GM12891 (cell line): ENCODE measurements at regions not wholly inside any gene's neighbourhood (a gene's known extent, or its start where the extent isn't known, plus 50 kb on each side); places are given as distances from the start of the nearest gene placed in this dataset.

ENCODE experiments used
- DNase-seq: peaks from one replicate; pipeline ENCODE4 v3.0.0; 2011; ENCODE audit warnings: low spot score; ENCODE audit not compliant: insufficient read length
- FAIRE-seq: peaks from 2 replicates; lab custom pipeline; 2011; peaks lifted over from hg19 to GRCh38; lab: Jason Lieb, UNC
- PAX5 ChIP-seq: IDR thresholded peaks from 2 replicates; pipeline ENCODE4 v1.6.1; 2011; ENCODE audit warnings: low read length, moderate library complexity, mild to moderate bottlenecking; ENCODE audit not compliant: insufficient read depth, severe bottlenecking
- POLR2A ChIP-seq: IDR thresholded peaks from 2 replicates; pipeline ENCODE4 v1.6.1; 2011; ENCODE audit warnings: low read depth, low read length, control low read depth
- POLR2AphosphoS5 ChIP-seq: IDR thresholded peaks from 2 replicates; pipeline ENCODE4 v1.6.1; 2011; ENCODE audit warnings: low read depth, low read length, control low read depth
- POU2F2 ChIP-seq: IDR thresholded peaks from 2 replicates; pipeline ENCODE4 v1.6.1; 2011; ENCODE audit warnings: low read depth, mild to moderate bottlenecking, control low read depth, low read length, moderate library complexity
- SPI1 ChIP-seq: IDR thresholded peaks from 2 replicates; pipeline ENCODE4 v1.6.1; 2011; ENCODE audit warnings: low read depth, low read length, control low read depth
- TAF1 ChIP-seq: IDR thresholded peaks from 2 replicates; pipeline ENCODE4 v1.6.1; 2011; ENCODE audit warnings: low read depth, low read length, control low read depth

DNA sequence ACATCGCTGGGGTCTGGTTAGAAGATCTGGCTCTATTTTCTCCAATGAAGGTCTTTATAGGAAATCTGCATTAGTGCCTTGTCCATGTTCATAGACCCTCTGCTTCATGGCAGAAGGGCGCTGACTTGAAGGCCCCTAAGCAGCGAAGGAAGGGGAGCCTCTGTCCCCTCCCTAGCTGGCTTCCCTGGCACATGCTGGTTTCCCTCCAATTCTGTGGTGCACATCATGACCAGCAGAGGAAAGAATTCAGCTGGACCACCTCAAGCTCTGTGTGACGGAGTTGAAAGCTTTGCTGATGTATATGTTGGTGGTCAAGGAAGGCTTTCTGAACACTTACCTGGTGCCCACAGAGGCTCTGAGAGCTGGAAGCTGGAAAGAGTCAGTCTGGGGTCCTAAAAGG lies 129.7 kb upstream of the MYLIP start:
- no peak for TF ChIP-seq POLR2AphosphoS5
- TF ChIP-seq SPI1 = no peak
- no peak for TF ChIP-seq TAF1
- TF ChIP-seq PAX5 = no peak
- TF ChIP-seq POLR2A = no peak
- no peak for TF ChIP-seq POU2F2
- DNase-seq = no peak
- FAIRE-seq = no peak

DNA sequence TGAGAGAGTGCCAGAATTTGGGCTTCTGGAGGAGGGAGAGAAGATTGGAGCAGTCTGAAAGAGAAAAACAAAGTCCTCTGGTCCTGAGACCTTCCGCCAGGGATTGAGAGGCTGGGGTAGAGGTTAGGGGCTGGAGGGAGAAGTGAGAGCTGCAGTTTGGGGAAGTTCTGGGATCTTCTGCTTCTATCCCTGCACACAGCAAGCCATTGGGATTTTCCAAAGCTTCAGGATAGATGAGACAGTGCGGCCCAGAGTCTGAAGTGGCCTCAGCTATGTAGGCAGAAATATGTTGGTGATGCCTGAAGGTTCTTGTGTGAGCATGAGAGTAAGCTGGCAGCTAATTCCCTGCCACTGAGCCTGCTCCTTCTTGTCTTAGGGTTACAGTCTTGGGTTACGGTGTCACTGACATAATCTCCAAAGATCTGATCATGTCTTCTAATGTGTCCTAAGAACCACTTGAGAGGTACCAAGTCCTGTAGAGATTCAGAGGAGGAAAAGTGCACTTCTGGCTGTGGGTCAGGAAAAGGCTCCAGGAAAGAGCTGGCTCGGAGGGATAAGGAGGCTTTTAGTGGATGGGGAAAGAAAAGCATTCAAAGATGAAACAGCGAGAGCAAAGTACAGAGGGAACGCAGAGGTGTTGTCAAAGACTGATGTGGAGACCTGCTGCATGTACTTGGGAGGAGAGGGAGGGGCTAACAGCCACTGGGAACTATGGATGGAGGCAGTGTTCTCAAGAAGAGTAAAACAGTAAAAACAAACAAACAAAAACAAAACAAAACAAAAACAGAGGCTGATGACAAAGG lies 131.1 kb upstream of the MYLIP start:
- DNase-seq (no peak), FAIRE-seq (no peak)

DNA sequence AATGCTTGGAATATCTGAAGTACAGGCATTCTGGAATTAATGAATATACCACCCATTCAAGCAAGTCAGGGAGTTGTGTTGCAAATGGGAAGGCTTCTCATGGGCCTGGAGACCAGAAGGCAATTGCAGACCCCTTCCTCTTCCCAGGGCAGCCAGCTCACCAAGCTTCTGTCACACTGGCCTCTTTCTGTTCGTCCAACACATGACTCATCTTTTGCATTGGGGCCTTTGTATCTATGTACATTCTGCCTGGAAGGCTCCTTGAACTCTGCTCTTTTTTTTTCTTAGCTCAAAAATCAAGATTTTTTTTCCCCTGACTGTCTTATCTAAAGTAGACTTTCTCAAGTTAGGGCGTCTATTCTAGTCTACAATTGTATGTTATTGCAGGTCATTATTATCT lies 132.9 kb upstream of the MYLIP start:
- DNase-seq = no peak
- FAIRE-seq = no peak
- TF ChIP-seq POLR2AphosphoS5 (no peak), POLR2A (no peak), POU2F2 (no peak), PAX5 (no peak), TAF1 (no peak), SPI1 (no peak)

More for the DNA sequence above, 131.1 kb upstream of the MYLIP start:
- TF ChIP-seq PAX5 = no peak
- no peak for TF ChIP-seq POLR2A
- TF ChIP-seq POU2F2 = no peak
- TF ChIP-seq SPI1 = no peak
- TF ChIP-seq POLR2AphosphoS5 = no peak
- no peak for TF ChIP-seq TAF1

DNA sequence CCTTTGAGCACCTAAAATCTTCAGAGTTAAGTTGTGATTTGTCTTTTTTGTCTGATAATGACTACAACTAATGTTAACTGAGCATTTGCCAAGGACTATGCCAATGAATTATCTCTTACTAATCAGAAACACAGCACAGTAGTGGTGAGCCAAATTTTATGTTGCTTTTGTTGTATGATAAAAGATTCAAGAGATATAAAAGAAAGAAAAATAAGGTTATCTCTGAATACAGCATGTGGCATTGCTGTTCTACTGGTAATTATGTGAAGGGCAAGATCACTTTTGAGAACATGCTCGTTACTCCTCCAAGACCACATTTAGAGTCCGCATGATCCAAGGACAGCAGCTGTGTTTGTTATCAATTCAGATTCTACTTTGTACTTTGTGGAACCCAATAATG lies 133.4 kb upstream of the MYLIP start:
- no peak for TF ChIP-seq POLR2A
- no peak for TF ChIP-seq TAF1
- no peak for TF ChIP-seq PAX5
- TF ChIP-seq POLR2AphosphoS5 = no peak
- TF ChIP-seq SPI1 = no peak
- FAIRE-seq (no peak), DNase-seq (no peak)

DNA sequence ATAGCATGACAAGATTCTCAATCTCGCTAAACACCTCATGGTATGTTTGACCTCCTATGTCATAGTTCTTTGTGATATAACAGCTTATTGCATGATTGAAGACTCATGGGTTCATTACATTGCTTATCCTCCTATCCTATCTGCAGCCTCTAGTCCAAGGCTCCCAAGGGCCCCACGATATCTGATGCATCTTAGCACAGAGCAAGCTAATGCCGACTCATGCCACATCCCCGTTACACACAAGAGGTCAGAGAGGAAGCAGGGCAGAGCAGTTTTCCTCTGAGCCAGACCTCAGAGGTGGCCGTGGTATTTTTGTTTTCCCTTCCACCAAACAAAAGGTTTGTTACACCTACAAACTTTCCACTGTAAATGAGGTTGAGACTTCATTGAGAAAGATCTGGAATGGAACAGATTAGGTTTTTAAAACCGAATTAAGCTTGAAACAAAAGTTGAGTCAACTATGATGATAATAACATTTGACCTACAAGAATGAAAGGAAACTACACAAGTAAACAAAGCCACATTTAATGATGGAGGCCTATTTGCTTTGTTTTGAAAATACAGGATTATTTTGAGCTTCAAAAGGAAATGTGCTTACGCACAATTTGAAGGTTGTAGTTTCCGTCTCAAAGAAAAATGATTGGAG lies 133.9 kb upstream of the MYLIP start:
- TF ChIP-seq POLR2A (no peak), PAX5 (no peak), SPI1 (no peak), POLR2AphosphoS5 (no peak), POU2F2 (no peak), TAF1 (no peak)
- DNase-seq (no peak), FAIRE-seq (peak; percentile 66)

DNA sequence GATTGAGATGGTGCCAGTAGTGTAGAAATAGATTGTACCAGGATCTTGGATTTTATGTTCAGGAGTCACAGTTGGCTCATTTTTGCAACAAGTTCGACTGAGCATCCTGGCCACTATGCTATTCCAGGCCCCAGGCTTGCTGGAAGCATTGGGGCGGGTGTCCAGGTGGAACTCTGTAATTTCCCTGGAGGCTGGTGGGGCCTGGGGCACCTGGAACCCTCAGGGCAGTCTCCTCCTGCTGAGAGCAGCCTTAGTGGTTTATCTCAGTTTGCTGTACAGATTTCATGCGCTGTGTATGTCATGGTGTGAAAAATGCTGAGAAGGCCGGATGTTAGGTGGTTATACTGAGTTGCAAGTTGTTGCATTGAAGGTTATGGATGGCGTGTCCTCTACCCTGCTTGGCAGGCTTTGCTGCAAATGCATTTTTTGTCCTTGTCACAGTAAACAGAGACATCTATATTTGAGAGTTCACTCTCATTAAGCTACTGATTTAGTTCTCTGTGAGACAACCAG lies 135.1 kb upstream of the MYLIP start:
- peak; percentile 45 for FAIRE-seq
- DNase-seq = no peak
- no peak for TF ChIP-seq TAF1
- no peak for TF ChIP-seq POU2F2
- TF ChIP-seq POLR2A = no peak
- TF ChIP-seq POLR2AphosphoS5 = no peak
- TF ChIP-seq PAX5 = no peak
- TF ChIP-seq SPI1 = no peak

DNA sequence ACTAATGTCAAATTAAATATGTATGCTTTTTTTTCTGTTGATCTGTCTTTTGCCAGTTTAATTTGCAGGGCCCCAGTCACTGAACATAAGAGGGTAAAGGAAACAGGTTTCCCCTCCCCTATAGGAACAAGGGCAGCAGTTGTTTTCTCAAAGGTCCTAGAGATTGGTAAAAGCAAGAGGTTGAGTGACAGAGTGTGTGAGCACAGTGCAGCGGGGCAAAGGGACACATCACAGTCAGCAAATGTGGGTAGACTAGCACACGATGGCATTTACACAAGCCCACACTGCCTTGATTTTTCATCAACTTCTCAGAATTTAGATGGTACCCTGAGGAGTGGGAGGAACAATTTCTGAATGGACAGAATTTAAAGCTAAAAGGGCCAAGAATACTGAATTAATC lies 138.7 kb upstream of the MYLIP start:
- FAIRE-seq = peak; percentile 59
- TF ChIP-seq POU2F2 (no peak), PAX5 (no peak), SPI1 (no peak), POLR2AphosphoS5 (no peak), POLR2A (no peak), TAF1 (no peak)

DNA sequence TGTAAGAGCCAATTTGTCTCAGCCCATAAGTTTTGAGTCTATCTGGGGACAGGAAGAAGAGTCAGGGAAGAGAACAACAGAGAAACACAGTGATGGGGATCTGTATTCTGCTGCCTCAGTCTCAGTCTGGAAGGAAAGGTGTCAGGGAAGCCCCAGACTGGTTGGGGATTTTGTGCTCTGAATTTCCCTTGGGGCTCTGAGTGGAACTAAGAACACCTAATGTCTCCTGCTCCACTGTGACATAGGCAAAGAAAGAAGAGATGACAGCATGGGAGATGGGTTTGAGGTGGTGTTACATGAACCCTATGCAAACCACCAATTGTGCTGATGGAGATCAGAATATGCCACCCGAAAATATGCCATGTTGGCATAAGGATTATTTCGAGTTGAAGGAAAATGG lies 139.5 kb upstream of the MYLIP start:
- no peak for DNase-seq
- TF ChIP-seq SPI1 = no peak
- TF ChIP-seq TAF1 = peak; percentile 35; the same call in 1 of the 2 replicates
- TF ChIP-seq POU2F2 = 0 out of 2 replicates have a peak, but pooled peaks have one; percentile 43
- TF ChIP-seq PAX5 = no peak
- no peak for TF ChIP-seq POLR2AphosphoS5
- no peak for TF ChIP-seq POLR2A
- FAIRE-seq = no peak

More for the DNA sequence above, 138.7 kb upstream of the MYLIP start:
- DNase-seq = no peak

DNA sequence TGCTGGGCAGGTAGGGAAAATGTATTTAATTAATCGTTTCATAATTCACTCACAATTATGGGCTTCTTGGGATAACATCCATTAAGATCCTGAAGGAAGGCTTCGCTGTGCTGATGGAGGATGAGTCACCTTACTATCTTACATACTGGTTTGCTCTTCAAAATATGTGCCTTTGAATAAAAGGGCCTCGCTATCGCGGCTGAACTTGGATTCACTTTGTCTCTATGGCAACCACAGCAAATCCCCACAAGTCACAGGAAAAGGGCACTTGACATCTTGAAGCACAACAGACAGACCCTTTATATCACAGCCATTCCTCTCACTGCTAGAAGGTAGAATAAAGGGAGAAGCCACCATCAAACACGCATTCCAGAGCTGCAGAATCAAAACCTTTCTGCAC lies 141.3 kb upstream of the MYLIP start:
- DNase-seq (no peak), FAIRE-seq (no peak)
- no peak for TF ChIP-seq POLR2AphosphoS5
